ENCODE measurements at regions not wholly inside any gene's neighbourhood (a gene's known extent, or its start where the extent isn't known, plus 50 kb on each side); places are given as distances from the start of the nearest gene placed in this dataset.

GRCh38 chr13:73961181-73961580 lies 173.0 kb downstream of the KLF12 start:
- DNase-seq = no peak

DNA sequence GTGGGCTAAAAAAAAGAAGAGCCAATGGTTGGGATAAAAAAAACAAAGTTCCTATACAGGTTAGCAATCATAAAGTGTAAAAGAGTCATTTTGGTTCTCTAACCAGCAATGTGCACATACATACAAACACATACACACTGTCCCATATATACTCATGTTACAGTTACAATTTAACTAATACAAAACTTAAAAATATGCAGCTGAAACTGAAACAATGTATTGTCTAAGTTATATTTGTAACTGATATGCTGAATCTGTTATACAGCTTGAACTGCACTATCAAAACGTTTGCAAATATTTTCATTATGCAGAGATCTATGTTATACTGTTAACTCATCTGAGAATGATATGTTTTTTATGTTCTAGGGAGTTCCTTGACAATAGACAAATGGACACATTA lies 173.7 kb downstream of the KLF12 start:
- DNase-seq = no peak

DNA sequence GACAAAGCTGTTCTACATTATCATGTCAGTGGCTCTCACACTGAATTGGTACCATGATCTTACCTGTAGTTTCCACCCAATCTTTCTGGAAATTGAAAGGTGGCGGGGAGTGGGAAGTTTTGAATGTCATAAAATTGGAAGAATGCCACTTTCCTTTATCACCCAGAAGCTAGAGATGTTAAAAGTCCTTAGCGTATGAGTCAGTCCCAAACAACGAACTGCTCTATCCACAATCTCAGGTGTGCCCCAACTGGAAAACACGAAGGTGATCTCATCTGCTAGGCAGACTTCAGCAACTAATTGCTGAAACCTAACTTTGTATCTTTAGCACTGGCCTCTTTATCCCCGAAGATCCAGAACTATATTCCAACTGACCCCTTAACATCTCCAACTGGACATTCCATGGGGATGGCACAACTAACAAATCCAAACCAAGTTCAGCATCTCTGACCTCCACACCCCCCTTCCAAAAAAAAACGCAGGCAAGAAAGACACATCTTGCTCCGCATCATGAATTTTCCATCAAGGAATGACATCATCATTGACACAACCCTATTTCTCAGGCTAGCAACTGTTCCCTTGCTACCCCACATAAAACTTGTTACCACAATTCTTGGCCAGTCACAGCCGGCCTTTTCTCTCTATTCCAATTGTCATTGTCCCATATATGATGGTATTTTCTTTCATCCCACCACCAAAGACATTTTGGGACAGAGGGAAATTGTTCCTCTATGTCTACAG lies 175.4 kb downstream of the KLF12 start:
- no peak for DNase-seq

- DNase-seq = no peak
Observed at GRCh38 chr13:73957889-73958288, 176.3 kb downstream of the KLF12 start.

DNA sequence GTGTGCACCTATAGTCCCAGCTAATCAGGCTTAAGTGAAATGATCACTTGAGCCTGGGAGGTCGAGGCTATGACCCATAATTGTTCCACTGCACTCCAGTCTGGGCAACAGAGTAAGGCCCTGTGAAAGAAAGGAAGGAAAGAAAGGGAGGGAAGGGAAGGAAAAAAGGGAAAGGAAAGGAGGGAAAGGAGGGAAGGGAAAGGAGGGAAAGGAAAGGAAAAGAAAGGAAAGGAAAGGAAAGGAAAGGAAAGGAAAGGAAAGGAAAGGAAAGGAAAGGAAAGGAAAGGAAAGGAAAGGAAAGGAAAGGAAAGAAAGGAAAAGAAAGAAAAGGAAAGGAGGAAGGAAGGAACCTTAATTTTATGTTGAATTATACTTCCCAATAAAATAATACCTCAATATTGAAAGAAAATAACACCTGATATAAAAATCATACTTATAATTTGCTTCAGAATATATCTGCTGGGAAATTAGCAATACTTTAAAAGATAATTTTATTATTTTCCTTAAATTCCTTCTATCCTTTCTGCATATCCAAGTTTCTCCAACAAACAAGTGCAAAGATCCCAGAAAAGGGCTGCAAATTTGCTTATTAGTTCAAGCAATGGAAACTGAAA lies 177.3 kb downstream of the KLF12 start:
- no peak for DNase-seq

DNA sequence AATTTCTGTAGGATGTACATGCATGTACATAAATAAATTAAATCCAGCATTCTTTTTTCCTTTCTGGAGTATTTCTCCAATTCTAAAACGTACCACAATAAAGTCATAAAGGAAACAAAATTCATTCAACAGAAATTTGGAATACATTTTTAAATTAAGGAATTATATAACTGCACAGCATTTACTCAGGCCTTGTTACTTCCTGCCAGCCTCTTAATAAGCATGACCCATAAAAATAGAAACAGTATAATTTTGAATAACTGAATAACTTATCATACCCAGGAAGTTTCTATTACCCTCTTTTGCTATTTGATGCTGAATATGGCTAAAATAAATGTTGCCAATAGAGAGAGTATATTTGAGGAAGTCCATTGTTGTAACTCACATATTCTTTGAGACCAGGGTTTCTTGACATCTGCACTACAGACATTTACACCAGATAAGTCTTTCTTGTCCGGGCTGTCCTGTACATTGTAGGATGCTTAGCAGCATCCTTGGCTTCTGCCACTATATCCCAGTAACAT lies 178.2 kb downstream of the KLF12 start:
- no peak for DNase-seq

DNA sequence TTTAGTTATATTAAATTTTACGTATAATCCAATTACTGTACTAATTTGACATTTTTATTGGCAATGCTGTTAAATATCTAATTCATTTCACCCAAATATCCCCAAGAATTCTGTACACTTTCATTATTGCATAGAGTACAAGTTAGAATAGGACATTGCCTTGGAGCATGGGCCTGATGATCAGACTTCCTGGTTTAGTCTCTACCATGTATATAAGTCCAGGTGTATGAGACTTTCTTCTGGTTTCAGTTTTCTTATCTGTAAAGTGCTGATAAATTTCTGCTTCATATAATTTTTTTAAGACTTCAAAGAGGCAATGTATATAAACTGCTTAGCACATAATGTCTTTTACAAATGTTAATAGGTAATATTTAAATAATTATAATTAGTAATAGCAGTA lies 179.4 kb downstream of the KLF12 start:
- no peak for DNase-seq

DNA sequence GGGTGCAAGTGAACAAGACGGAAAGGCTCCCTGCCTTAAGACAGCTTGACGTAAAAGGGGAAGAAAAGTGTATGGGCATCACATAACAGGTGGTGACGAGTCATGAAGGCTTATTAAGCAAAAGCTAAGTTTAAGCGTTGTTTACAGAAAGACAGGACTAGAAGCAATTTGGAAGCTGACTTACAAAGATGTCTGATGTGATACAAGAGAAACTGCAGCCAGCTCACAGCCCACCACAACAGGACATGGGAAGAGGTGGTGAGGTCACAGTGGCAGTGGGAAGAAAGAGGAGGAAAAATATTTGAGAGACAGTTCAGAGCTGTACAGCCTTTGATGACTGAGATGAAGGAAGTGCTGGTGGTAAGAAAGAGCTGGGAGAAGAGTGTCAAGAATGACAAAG lies 181.6 kb downstream of the KLF12 start:
- no peak for DNase-seq

GRCh38 chr13:73948848-73949529 lies 185.2 kb downstream of the KLF12 start:
- no peak for DNase-seq

DNA sequence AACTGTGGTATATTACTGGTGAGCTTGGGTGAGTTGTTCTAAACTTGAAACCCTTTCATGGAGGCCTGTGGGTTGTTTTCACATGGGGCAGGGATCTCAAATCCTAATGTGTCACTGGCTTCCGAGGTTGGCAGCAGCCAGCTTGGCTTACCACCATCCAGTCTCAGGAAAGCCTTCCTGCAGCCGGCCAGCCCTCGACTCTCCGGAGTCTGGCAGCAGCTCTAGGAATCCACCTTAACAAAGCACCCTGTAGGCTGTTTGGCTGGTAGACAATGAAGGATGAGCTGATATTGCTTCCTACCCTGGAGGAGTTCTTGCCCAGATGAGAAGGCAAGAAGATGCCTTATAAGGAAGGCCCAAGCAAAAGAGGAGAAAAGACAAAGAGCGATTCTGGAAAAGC lies 188.3 kb downstream of the KLF12 start:
- DNase-seq = no peak

- DNase-seq = no peak
Observed at GRCh38 chr13:73945382-73945781, 188.8 kb downstream of the KLF12 start.

- DNase-seq = no peak
Observed at GRCh38 chr13:73943965-73944233, 190.3 kb downstream of the KLF12 start.

DNA sequence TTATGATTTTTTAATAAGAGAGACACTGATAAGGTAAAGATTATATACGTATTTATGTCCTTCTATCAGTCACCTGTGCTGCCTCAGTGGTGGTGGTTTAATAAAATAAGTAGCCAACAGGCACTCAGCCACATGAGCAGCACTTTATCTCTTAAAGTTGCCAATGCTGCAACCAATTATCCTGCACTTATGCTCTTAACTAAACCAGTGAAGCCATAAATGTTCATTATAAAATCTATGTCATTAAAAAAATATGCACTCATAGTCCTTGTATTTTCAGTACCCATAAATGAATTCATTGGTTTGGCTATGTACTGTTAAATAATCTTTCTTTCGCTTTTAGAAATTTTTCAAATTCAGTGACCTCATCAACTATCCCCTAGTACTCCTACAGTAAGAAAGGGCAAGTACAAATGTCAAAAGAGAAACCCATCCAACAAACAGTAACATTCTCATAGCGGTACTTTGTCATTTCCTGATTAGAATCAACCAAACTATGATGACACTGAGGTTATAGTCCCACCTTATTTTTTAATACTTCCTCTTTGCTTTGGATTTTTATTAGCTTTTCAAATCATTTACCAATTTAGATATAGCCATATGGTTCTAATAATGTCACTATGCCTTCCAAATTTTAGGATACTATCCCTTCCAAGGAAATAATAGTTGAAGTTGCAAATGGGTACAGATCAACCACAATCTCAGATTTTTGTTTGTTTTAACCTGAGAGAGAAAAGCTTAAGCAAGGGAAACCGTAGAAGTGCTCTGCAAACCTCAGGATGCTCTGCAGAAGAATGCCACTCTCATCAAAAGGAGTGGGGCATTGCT lies 190.9 kb downstream of the KLF12 start:
- peak; percentile 38 for DNase-seq

DNA sequence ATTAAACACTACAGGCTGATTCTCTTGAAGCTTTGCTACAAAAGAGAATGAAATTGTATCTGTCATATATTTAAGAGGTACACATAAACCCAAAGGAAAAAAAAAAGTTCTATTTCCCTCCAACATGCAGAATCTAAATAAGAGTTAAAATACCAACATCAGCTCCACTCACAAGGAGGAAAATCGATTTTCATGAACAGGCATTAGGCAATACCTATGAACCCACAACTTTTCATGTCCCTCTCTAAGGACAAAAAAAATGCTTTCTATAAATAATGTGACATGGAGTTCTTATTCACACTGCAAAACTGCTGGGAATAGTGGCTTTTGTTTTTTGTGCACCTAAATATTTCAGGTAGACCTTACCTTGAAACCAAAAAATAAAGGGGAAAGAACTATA lies 192.5 kb downstream of the KLF12 start:
- no peak for DNase-seq

- no peak for DNase-seq
Observed at GRCh38 chr13:73940098-73940497, 194.1 kb downstream of the KLF12 start.

DNA sequence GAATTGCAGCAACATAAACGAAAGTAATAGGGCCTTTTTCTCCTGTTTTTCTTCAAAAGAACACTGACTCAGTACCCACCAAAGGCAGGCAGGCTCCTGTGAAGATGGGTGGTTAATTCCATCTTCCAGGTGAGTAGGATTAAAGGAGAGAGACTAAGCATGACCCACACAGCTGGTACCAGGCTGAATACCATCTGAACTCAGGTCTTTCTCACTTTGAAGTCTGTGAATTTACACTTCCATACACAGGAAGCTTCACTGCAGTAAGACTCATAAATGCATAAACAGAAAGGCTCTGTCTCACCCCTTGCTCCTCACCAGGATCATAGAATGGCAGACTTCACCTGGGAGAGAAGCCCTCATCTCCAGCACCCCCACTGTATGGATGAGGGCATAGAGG lies 194.6 kb downstream of the KLF12 start:
- DNase-seq = no peak

DNA sequence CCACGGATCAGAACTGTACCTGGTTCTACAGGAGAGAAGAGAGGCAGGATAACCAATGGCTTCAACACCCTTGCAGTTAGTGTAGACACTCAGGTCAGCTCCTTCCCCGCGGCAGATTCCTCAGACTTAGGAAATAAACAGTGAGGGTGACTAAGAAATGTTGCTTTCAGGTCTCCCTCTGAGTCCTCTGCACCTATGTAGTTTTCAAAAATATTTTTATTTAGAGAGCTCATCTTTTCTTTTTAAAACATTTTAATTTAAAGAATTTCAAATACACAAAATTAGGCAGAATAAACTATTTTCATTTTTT lies 195.2 kb downstream of the KLF12 start:
- no peak for DNase-seq

DNA sequence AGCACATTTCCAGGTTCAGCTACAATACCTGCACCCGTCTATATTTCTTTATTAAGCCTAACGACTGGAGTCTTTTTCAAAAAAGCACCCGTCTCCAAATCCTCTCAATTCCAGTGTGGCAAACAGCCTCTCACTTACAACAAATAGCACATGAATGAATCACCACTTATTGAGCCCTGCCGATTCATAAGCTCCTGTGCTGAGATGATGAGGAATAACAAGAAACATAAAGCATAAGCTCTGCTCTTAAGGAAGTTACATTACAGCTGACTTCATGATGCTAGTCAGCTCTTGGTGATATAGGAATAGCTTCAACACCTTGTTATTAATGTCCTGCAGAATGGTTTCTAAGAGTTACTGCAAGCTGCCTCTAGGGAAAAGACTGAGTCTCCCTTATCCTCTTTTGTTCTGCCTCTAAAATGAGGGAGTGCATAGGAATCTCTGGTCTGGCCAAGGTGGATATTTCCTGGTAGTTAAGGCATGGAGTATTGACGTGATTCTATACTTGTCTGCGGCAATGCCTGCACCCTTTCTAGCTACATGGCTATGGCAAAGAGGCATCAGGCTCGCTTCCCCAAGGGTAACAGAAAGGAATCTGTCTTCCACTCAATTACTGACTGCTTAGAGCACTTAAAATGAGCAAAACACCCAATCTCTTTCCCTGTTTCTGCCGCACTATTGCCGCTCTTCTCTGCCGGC lies 195.7 kb downstream of the KLF12 start:
- DNase-seq = no peak

DNA sequence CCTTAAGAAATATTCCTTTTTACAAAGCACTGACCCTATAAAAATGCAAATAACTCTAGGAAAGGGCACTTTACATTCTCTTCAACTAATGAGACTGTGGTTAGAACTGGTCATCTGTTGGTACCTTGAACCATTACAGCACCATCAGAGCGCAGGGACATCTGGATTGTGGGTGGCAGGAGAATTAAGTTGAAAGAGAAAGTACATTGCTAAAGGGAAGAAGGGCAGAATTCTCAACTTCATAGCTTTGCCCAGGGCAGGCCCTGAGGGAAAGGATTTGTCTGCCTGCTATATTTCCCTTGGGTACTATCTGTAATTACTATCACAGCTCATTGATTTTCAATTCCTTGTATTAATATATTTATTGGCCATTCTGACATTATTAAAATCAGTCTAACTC lies 196.8 kb downstream of the KLF12 start:
- DNase-seq = no peak

DNA sequence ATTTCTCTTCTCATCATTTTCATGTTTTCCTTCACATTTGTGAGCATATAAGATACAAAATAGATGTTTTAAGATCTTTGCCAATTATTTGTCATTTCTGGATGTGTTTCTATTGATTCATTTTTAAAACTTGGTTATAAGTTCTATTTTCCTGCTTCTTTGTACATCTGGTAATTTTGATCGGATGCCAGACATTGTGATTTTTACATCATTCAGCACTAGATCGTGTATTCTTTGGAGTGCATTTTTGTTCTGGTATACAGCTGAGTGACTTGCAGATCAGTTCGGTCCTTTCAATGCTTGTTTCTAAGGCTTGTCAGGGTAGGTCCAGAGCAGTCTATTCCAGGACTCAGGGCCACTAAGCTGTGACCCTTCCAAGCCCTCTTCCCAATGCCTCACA lies 198.2 kb downstream of the KLF12 start:
- no peak for DNase-seq

DNA sequence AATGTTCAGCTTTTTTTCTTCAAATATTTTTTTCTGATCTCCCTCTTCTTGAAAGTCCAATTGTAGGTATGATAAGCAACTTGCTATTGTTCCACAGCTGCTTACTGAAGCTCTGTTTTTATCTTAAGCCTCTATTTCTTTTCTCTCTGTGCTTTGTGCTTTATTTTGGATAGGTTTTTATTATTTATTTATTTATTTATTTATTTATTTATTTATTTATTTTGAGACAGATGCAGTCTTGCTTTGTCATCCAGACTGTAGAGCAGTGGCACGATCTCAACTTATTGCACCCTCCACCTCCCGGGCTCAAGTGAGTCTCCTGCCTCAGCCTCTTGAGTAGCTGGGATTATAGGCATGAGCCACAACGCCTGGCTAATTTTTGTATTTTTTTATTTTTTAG lies 199.4 kb downstream of the KLF12 start:
- DNase-seq = no peak

DNA sequence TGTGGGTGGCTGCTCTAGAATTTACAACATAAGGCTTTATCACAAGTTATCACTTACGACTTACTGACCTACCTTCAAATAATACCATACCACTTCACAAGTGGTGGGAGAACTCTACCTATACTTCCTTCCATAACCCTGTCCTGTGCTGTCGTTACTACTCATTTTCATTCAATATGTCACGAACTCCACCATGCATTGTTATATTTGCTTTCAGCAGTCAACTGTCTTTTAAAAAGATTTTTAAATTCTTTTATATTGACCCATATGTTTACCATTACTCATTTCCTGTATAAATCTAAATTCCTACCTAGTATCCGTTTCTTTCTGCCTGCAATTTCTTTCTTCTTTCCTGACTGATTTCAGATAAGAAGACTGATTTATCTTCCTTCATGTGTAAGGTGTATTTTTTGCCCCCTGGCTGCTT lies 200.0 kb downstream of the KLF12 start:
- no peak for DNase-seq

DNA sequence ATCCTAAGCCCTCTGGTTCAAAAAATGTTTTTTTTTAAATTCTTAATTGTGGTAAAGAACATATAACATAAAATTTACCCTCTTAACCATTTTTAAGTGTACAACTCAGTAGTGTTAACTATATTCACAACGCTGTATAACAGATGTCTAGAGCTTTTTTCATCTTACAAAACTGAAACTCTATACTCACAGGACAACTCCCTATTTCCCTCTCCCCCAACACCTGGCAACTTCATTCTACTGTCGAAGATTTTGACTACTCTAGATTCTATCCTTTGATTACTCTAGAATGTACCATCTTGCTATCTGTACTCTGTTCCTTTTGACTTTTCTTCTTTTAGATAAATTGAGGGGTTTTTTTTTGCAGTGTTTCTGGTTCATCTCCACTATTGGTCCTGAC lies 200.4 kb downstream of the KLF12 start:
- no peak for DNase-seq

All from activated CD4-positive, alpha-beta T cell treated with anti-CD3 and anti-CD28 coated beads, Interleukin-2, Interleukin-6, amounts not matched to agents 100 ng/mL and 50 ng/mL, durations not matched to agents 16 hours and 8 hours (primary cell).